ENCODE measurements at regions not wholly inside any gene's neighbourhood (a gene's known extent, or its start where the extent isn't known, plus 50 kb on each side); places are given as distances from the start of the nearest gene placed in this dataset.

- no peak for DNase-seq
Measured at GRCh38 chr16:80171199-80171598, 369.6 kb upstream of the DYNLRB2 start.

- no peak for DNase-seq
Measured at GRCh38 chr16:80167657-80168390, 373.0 kb upstream of the DYNLRB2 start.

GRCh38 chr16:80166082-80166481, 374.7 kb upstream of the DYNLRB2 start:
- no peak for DNase-seq

GRCh38 chr16:80164966-80165550, 375.7 kb upstream of the DYNLRB2 start:
- no peak for DNase-seq

GRCh38 chr16:80163339-80163738, 377.5 kb upstream of the DYNLRB2 start:
- DNase-seq = no peak

- DNase-seq = no peak
Measured at GRCh38 chr16:80161799-80162739, 378.7 kb upstream of the DYNLRB2 start.

GRCh38 chr16:80158766-80159165, 382.0 kb upstream of the DYNLRB2 start:
- DNase-seq = no peak

GRCh38 chr16:80151722-80152111, 389.1 kb upstream of the DYNLRB2 start:
- no peak for DNase-seq

GRCh38 chr16:80150978-80151721, 389.6 kb upstream of the DYNLRB2 start:
- no peak for DNase-seq

- no peak for DNase-seq
Measured at GRCh38 chr16:80148826-80149225, 392.0 kb upstream of the DYNLRB2 start.

- DNase-seq = no peak
Measured at GRCh38 chr16:80147026-80147655, 393.7 kb upstream of the DYNLRB2 start.

GRCh38 chr16:80144191-80144590, 396.6 kb upstream of the DYNLRB2 start:
- no peak for DNase-seq

GRCh38 chr16:80142940-80143339, 397.9 kb upstream of the DYNLRB2 start:
- DNase-seq = no peak

- no peak for DNase-seq
Measured at GRCh38 chr16:80142281-80142680, 398.5 kb upstream of the DYNLRB2 start.

- no peak for DNase-seq
Measured at GRCh38 chr16:80129791-80130190, 411.0 kb upstream of the DYNLRB2 start.

GRCh38 chr16:80125677-80126076, 415.1 kb upstream of the DYNLRB2 start:
- no peak for DNase-seq

GRCh38 chr16:80123189-80123588, 417.6 kb upstream of the DYNLRB2 start:
- DNase-seq = no peak

- DNase-seq = no peak
Measured at GRCh38 chr16:80122115-80122514, 418.7 kb upstream of the DYNLRB2 start.

- DNase-seq = no peak
Measured at GRCh38 chr16:80121522-80121909, 419.3 kb upstream of the DYNLRB2 start.

- DNase-seq = no peak
Measured at GRCh38 chr16:80120899-80121521, 419.8 kb upstream of the DYNLRB2 start.

- DNase-seq = no peak
Measured at GRCh38 chr16:80117556-80118130, 423.1 kb upstream of the DYNLRB2 start.

GRCh38 chr16:80116711-80117110, 424.1 kb upstream of the DYNLRB2 start:
- no peak for DNase-seq

Measured in AML-193 (cell line).